ENCODE measurements at regions not wholly inside any gene's neighbourhood (a gene's known extent, or its start where the extent isn't known, plus 50 kb on each side); places are given as distances from the start of the nearest gene placed in this dataset.

GRCh38 chr20:52578559-52578958, 387.0 kb upstream of the ZFP64 start:
- TF ChIP-seq CTCF (IDR thresholded peaks at IDR 0.05 in 2 of 3, conservative IDR thresholded peaks at IDR 0.05 in 1 of 3; ENCODE audit: borderline replicate concordance in 1 of 3, insufficient read depth in 1 of 3, low read depth in 2 of 3, low read length in 2 of 3) (no peak), RAD21 (IDR thresholded peaks at IDR 0.05; ENCODE audit: low read depth) (no peak), POLR2A (IDR thresholded peaks at IDR 0.05; ENCODE audit: borderline replicate concordance, extremely low read depth, insufficient read depth, insufficient read length) (no peak), YY1 (IDR thresholded peaks at IDR 0.05; ENCODE audit: extremely low read depth, insufficient replicate concordance, low read depth, low read length) (no peak), FOSL1 (IDR thresholded peaks at IDR 0.05; ENCODE audit: low read depth) (no peak), CBX3 (IDR thresholded peaks at IDR 0.05; ENCODE audit: low read depth) (no peak), EZH2 (IDR thresholded peaks at IDR 0.05) (no peak), CEBPB (IDR thresholded peaks at IDR 0.05; ENCODE audit: low read depth) (no peak)
- TF ChIP-seq, protein P1, sequence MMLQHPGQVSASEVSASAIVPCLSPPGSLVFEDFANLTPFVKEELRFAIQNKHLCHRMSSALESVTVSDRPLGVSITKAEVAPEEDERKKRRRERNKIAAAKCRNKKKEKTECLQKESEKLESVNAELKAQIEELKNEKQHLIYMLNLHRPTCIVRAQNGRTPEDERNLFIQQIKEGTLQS (IDR thresholded peaks at IDR 0.05): no peak
- TF ChIP-seq, protein P2, sequence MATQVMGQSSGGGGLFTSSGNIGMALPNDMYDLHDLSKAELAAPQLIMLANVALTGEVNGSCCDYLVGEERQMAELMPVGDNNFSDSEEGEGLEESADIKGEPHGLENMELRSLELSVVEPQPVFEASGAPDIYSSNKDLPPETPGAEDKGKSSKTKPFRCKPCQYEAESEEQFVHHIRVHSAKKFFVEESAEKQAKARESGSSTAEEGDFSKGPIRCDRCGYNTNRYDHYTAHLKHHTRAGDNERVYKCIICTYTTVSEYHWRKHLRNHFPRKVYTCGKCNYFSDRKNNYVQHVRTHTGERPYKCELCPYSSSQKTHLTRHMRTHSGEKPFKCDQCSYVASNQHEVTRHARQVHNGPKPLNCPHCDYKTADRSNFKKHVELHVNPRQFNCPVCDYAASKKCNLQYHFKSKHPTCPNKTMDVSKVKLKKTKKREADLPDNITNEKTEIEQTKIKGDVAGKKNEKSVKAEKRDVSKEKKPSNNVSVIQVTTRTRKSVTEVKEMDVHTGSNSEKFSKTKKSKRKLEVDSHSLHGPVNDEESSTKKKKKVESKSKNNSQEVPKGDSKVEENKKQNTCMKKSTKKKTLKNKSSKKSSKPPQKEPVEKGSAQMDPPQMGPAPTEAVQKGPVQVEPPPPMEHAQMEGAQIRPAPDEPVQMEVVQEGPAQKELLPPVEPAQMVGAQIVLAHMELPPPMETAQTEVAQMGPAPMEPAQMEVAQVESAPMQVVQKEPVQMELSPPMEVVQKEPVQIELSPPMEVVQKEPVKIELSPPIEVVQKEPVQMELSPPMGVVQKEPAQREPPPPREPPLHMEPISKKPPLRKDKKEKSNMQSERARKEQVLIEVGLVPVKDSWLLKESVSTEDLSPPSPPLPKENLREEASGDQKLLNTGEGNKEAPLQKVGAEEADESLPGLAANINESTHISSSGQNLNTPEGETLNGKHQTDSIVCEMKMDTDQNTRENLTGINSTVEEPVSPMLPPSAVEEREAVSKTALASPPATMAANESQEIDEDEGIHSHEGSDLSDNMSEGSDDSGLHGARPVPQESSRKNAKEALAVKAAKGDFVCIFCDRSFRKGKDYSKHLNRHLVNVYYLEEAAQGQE (IDR thresholded peaks at IDR 0.05; ENCODE audit: low read depth): no peak

Data from HCT116 (cell line).